Keratinocyte (primary cell): ENCODE measurements at regions not wholly inside any gene's neighbourhood (a gene's known extent, or its start where the extent isn't known, plus 50 kb on each side); places are given as distances from the start of the nearest gene placed in this dataset.

ENCODE experiments used
- EZH2 ChIP-seq: IDR thresholded peaks from one replicate; pipeline ENCODE4 v1.6.1; 2012; ENCODE audit warnings: inconsistent platforms, mild to moderate bottlenecking, low read length, moderate library complexity
- TF ChIP-seq, protein P1 (sequence below), 3 experiments: IDR thresholded peaks in 1 of 3; conservative IDR thresholded peaks in 1 of 3; optimal IDR thresholded peaks in 1 of 3; 2 replicates in 2 of 3; 3 replicates in 1 of 3; pipeline versions ENCODE3 to v1.5.1; 2011; ENCODE audit warnings: low read length in 3 of 3, mild to moderate bottlenecking in 3 of 3, moderate library complexity in 2 of 3, control low read depth in 1 of 3, inconsistent platforms in 1 of 3; ENCODE audit not compliant: insufficient read depth in 2 of 3; ENCODE audit errors: extremely low read depth in 1 of 3

DNA sequence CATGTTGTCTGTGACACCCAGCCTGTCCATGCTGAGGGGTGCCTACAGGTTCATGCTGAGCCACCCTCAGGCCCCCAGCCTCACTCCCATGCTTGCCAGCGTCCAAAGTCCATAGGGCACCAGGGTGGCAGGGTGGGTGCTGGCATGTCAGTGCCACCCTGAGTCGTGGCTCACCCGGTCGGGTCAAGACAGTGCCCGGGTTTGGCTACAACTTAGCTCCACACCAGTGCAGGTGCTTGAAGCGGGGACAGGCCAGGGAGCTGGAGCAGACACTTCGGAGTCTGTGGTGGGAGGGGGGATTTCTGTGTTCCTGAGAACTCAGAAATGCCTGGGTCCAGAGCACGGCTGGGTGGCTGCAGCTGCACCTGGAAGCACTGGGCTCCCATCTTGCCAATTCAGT lies 579.2 kb upstream of the FAM174A start:
- TF ChIP-seq, protein P1, sequence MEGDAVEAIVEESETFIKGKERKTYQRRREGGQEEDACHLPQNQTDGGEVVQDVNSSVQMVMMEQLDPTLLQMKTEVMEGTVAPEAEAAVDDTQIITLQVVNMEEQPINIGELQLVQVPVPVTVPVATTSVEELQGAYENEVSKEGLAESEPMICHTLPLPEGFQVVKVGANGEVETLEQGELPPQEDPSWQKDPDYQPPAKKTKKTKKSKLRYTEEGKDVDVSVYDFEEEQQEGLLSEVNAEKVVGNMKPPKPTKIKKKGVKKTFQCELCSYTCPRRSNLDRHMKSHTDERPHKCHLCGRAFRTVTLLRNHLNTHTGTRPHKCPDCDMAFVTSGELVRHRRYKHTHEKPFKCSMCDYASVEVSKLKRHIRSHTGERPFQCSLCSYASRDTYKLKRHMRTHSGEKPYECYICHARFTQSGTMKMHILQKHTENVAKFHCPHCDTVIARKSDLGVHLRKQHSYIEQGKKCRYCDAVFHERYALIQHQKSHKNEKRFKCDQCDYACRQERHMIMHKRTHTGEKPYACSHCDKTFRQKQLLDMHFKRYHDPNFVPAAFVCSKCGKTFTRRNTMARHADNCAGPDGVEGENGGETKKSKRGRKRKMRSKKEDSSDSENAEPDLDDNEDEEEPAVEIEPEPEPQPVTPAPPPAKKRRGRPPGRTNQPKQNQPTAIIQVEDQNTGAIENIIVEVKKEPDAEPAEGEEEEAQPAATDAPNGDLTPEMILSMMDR (optimal IDR thresholded peaks at IDR 0.05 in 1 of 3, IDR thresholded peaks at IDR 0.05 in 1 of 3, conservative IDR thresholded peaks at IDR 0.05 in 1 of 3; ENCODE audit: extremely low read depth in 1 of 3, insufficient read depth in 2 of 3, low read length in 3 of 3): no peak
- no peak for TF ChIP-seq EZH2
